CD4-positive, alpha-beta memory T cell (primary cell): ENCODE measurements at regions not wholly inside any gene's neighbourhood (a gene's known extent, or its start where the extent isn't known, plus 50 kb on each side); places are given as distances from the start of the nearest gene placed in this dataset.

Source experiments
- CTCF ChIA-PET: fragments of 350-600 bp; sonication (Branson Sonifier 250); formaldehyde crosslinking; loops from one replicate; lab custom pipeline; 2021; ENCODE audit warnings: inconsistent platforms; ENCODE audit not compliant: partially characterized antibody; lab: Charles Lee
- POLR2A ChIA-PET: fragments of 350-600 bp; sonication (Branson Sonifier 250); formaldehyde crosslinking; loops from one replicate; lab custom pipeline; 2021; ENCODE audit not compliant: partially characterized antibody; lab: Charles Lee
- DNase-seq, 5 donors: peaks; one replicate each; pipeline versions ENCODE4 v3.0.0 to v3.0.0-alpha.2; 2020 to 2022; ENCODE audit warnings: mixed read lengths in 1 of 5
- H3K27ac ChIP-seq: one replicate; pipeline ENCODE4 v1.7.0; 2013; ENCODE audit warnings: low read depth, low read length
- H3K27me3 ChIP-seq: 2 replicates; pipeline ENCODE4 v1.7.0; 2013; ENCODE audit warnings: mild to moderate bottlenecking, low read length, moderate library complexity; ENCODE audit not compliant: insufficient read depth
- H3K36me3 ChIP-seq: 2 replicates; pipeline ENCODE4 v1.7.0; 2013; ENCODE audit warnings: mild to moderate bottlenecking, low read length, moderate library complexity; ENCODE audit not compliant: insufficient read depth
- H3K4me1 ChIP-seq: 2 replicates; pipeline ENCODE4 v1.7.0; 2013; ENCODE audit warnings: mild to moderate bottlenecking, low read length, moderate library complexity; ENCODE audit not compliant: insufficient read depth
- H3K4me3 ChIP-seq, 2 donors: one replicate each; pipeline ENCODE4 v1.7.0; 2013; ENCODE audit warnings: low read length in 2 of 2, mild to moderate bottlenecking in 1 of 2
- H3K9me3 ChIP-seq, 2 donors: one replicate each; pipeline ENCODE4 v1.7.0; 2013; ENCODE audit warnings: low read length in 2 of 2, control low read depth in 1 of 2; ENCODE audit not compliant: control insufficient read depth in 1 of 2
- H3K27ac Mint-ChIP-seq, 7 donors: one replicate each; pipeline ENCODE4 v1.8.0; 2020 to 2021; ENCODE audit warnings: mixed read lengths in 7 of 7, mild to moderate bottlenecking in 6 of 7, inconsistent platforms in 3 of 7, moderate library complexity in 3 of 7
- H3K27me3 Mint-ChIP-seq, 2 donors: one replicate each; pipeline ENCODE4 v1.8.0; 2020 to 2021; ENCODE audit warnings: mixed read lengths in 2 of 2
- H3K36me3 Mint-ChIP-seq, 2 donors: one replicate each; pipeline ENCODE4 v1.8.0; 2020 to 2021; ENCODE audit warnings: mixed read lengths in 2 of 2, inconsistent platforms in 1 of 2, mild to moderate bottlenecking in 1 of 2
- H3K4me1 Mint-ChIP-seq, 4 donors: one replicate each; pipeline ENCODE4 v1.8.0; 2020 to 2021; ENCODE audit warnings: mixed read lengths in 4 of 4, mild to moderate bottlenecking in 1 of 4
- H3K4me3 Mint-ChIP-seq, 8 donors: one replicate each; pipeline ENCODE4 v1.8.0; 2020 to 2021; ENCODE audit warnings: mixed read lengths in 8 of 8, mild to moderate bottlenecking in 7 of 8, moderate library complexity in 6 of 8, inconsistent platforms in 3 of 8
- H3K9me3 Mint-ChIP-seq, 8 donors: one replicate each; pipeline ENCODE4 v1.8.0; 2020 to 2021; ENCODE audit warnings: mixed read lengths in 8 of 8, mild to moderate bottlenecking in 5 of 8, inconsistent platforms in 3 of 8, moderate library complexity in 1 of 8
- intact Hi-C: fragments of 100-400 bp; cut with micrococcal nuclease; formaldehyde crosslinking; loops from one replicate; pipeline ENCODE4 v1.15.1; 2023

- Mint-ChIP-seq H3K36me3 (no peaks in the 10 kb centered on the region), H3K27ac (no peak overlapping the region), H3K9me3 (peaks cover 0 to 4% (median 0%) of the 10 kb centered on the region in 8 donors), H3K27me3 (peaks cover 5% of the 10 kb centered on the region in 2 donors), H3K4me1 (peaks cover 0 to 1% (median 0%) of the 10 kb centered on the region in 4 donors), H3K4me3 (no peak overlapping the region)
- no peaks in the 10 kb centered on the region for H3K36me3 ChIP-seq
- H3K27me3 ChIP-seq: no peaks in the 10 kb centered on the region
- H3K27ac ChIP-seq: no peak overlapping the region
- H3K4me3 ChIP-seq: no peak overlapping the region
- POLR2A ChIA-PET: no interaction called here
- H3K9me3 ChIP-seq: no peaks in the 10 kb centered on the region
- no peaks in the 10 kb centered on the region for H3K4me1 ChIP-seq
- intact Hi-C loops: no loop called here
- no peak for DNase-seq
- CTCF ChIA-PET: no interaction called here
Measured at GRCh38 chr15:62552444-62552843, 387.4 kb upstream of the C2CD4B start.

- H3K9me3 ChIP-seq: no peaks in the 10 kb centered on the region
- no peak overlapping the region for H3K27ac ChIP-seq
- no peak for DNase-seq
- no peaks in the 10 kb centered on the region for H3K27me3 ChIP-seq
- H3K4me1 ChIP-seq: no peaks in the 10 kb centered on the region
- H3K27ac Mint-ChIP-seq: no peak overlapping the region
- H3K36me3 Mint-ChIP-seq: no peaks in the 10 kb centered on the region
- peaks cover 0 to 1% (median 0%) of the 10 kb centered on the region in 4 donors for H3K4me1 Mint-ChIP-seq
- H3K27me3 Mint-ChIP-seq: peaks cover 5 to 9% of the 10 kb centered on the region in 2 donors
- CTCF ChIA-PET: no interaction called here
- POLR2A ChIA-PET: no interaction called here
- peaks cover 0 to 4% (median 0%) of the 10 kb centered on the region in 8 donors for H3K9me3 Mint-ChIP-seq
- no peak overlapping the region for H3K4me3 Mint-ChIP-seq
- H3K36me3 ChIP-seq: no peaks in the 10 kb centered on the region
- no peak overlapping the region for H3K4me3 ChIP-seq
- intact Hi-C loops: no loop called here
Measured at GRCh38 chr15:62553911-62554563, 389.0 kb upstream of the C2CD4B start.

GRCh38 chr15:62558640-62559380 lies 393.7 kb upstream of the C2CD4B start:
- CTCF ChIA-PET: no interaction called here

GRCh38 chr15:62559381-62559733 lies 394.3 kb upstream of the C2CD4B start:
- CTCF ChIA-PET: no interaction called here
- no peaks in the 10 kb centered on the region for H3K36me3 Mint-ChIP-seq

More at GRCh38 chr15:62558640-62559380, 393.7 kb upstream of the C2CD4B start:
- Mint-ChIP-seq H3K27ac (no peak overlapping the region), H3K4me1 (no peaks in the 10 kb centered on the region), H3K4me3 (no peak overlapping the region), H3K9me3 (no peaks in the 10 kb centered on the region), H3K27me3 (peaks cover 2 to 13% of the 10 kb centered on the region in 2 donors), H3K36me3 (no peaks in the 10 kb centered on the region)
- POLR2A ChIA-PET: no interaction called here
- Histone ChIP-seq H3K27ac (no peak overlapping the region), H3K4me3 (no peak overlapping the region), H3K27me3 (no peaks in the 10 kb centered on the region), H3K4me1 (no peaks in the 10 kb centered on the region), H3K9me3 (no peaks in the 10 kb centered on the region), H3K36me3 (no peaks in the 10 kb centered on the region)
- intact Hi-C loops: no loop called here
- DNase-seq: no peak

GRCh38 chr15:62561059-62561519 lies 396.0 kb upstream of the C2CD4B start:
- H3K27ac Mint-ChIP-seq: no peak overlapping the region
- H3K9me3 ChIP-seq: no peaks in the 10 kb centered on the region
- CTCF ChIA-PET: no interaction called here
- H3K27me3 Mint-ChIP-seq: peaks cover 12 to 17% of the 10 kb centered on the region in 2 donors
- no peak overlapping the region for H3K4me3 ChIP-seq
- no peaks in the 10 kb centered on the region for H3K4me1 Mint-ChIP-seq
- H3K4me1 ChIP-seq: no peaks in the 10 kb centered on the region
- no peaks in the 10 kb centered on the region for H3K27me3 ChIP-seq
- H3K36me3 ChIP-seq: no peaks in the 10 kb centered on the region
- H3K27ac ChIP-seq: no peak overlapping the region
- no peak for DNase-seq
- POLR2A ChIA-PET: no interaction called here
- intact Hi-C loops: no loop called here
- H3K9me3 Mint-ChIP-seq: no peaks in the 10 kb centered on the region
- H3K36me3 Mint-ChIP-seq: no peaks in the 10 kb centered on the region
- no peak overlapping the region for H3K4me3 Mint-ChIP-seq

More at GRCh38 chr15:62559381-62559733, 394.3 kb upstream of the C2CD4B start:
- Mint-ChIP-seq H3K4me1 (no peaks in the 10 kb centered on the region), H3K27ac (no peak overlapping the region), H3K9me3 (no peaks in the 10 kb centered on the region), H3K27me3 (peaks cover 6 to 13% of the 10 kb centered on the region in 2 donors), H3K4me3 (no peak overlapping the region)
- H3K4me3 ChIP-seq: no peak overlapping the region
- POLR2A ChIA-PET: no interaction called here
- H3K4me1 ChIP-seq: no peaks in the 10 kb centered on the region
- H3K9me3 ChIP-seq: no peaks in the 10 kb centered on the region
- no peaks in the 10 kb centered on the region for H3K36me3 ChIP-seq
- no peaks in the 10 kb centered on the region for H3K27me3 ChIP-seq
- intact Hi-C loops: no loop called here
- H3K27ac ChIP-seq: no peak overlapping the region
- no peak for DNase-seq

GRCh38 chr15:62561571-62561970 lies 396.5 kb upstream of the C2CD4B start:
- Histone ChIP-seq H3K27me3 (no peaks in the 10 kb centered on the region), H3K27ac (no peak overlapping the region), H3K4me3 (no peak overlapping the region), H3K36me3 (no peaks in the 10 kb centered on the region), H3K4me1 (no peaks in the 10 kb centered on the region), H3K9me3 (no peaks in the 10 kb centered on the region)
- ChIA-PET POLR2A (no interaction called here), CTCF (no interaction called here)
- no peak overlapping the region for H3K4me3 Mint-ChIP-seq
- no peaks in the 10 kb centered on the region for H3K36me3 Mint-ChIP-seq
- intact Hi-C loops: no loop called here
- H3K27me3 Mint-ChIP-seq: peaks cover 12 to 20% of the 10 kb centered on the region in 2 donors
- no peaks in the 10 kb centered on the region for H3K4me1 Mint-ChIP-seq
- DNase-seq: no peak
- H3K27ac Mint-ChIP-seq: no peak overlapping the region
- no peaks in the 10 kb centered on the region for H3K9me3 Mint-ChIP-seq

GRCh38 chr15:62564886-62565633 lies 400.0 kb upstream of the C2CD4B start:
- Mint-ChIP-seq H3K4me3 (peak overlapping the region in 1 of 8 donors; percentile 9), H3K9me3 (no peaks in the 10 kb centered on the region), H3K27me3 (peaks cover 12 to 22% of the 10 kb centered on the region in 2 donors), H3K36me3 (no peaks in the 10 kb centered on the region), H3K4me1 (no peaks in the 10 kb centered on the region), H3K27ac (no peak overlapping the region)
- intact Hi-C loops: no loop called here
- no peak overlapping the region for H3K27ac ChIP-seq
- H3K9me3 ChIP-seq: no peaks in the 10 kb centered on the region
- no peak overlapping the region for H3K4me3 ChIP-seq
- no peaks in the 10 kb centered on the region for H3K4me1 ChIP-seq
- no peak for DNase-seq
- H3K27me3 ChIP-seq: no peaks in the 10 kb centered on the region
- no peaks in the 10 kb centered on the region for H3K36me3 ChIP-seq
- CTCF ChIA-PET: no interaction called here
- POLR2A ChIA-PET: no interaction called here
